Activated CD8-positive, alpha-beta memory T cell treated with anti-CD3 and anti-CD28 coated beads for 36 hours (primary cell): ENCODE measurements at regions not wholly inside any gene's neighbourhood (a gene's known extent, or its start where the extent isn't known, plus 50 kb on each side); places are given as distances from the start of the nearest gene placed in this dataset.

Experiments
- CTCF ChIA-PET: fragments of 350-600 bp; sonication (Branson Sonifier 250); formaldehyde crosslinking; loops from one replicate; lab custom pipeline; 2021; ENCODE audit warnings: antibody characterized with exemption; lab: Charles Lee
- POLR2A ChIA-PET: fragments of 350-600 bp; sonication (Branson Sonifier 250); formaldehyde crosslinking; loops from one replicate; lab custom pipeline; 2021; ENCODE audit warnings: antibody characterized with exemption; lab: Charles Lee

GRCh38 chr3:62968128-62968527, 92.9 kb upstream of the CADPS start:
- ChIA-PET CTCF (no interaction called here), POLR2A (no interaction called here)

- ChIA-PET POLR2A (no interaction called here), CTCF (interaction anchor here (0.7 kb wide), 1 partner anchor 13 kb away, joined by 5 read pairs; no protein-coding TSS in a partner anchor)
These were observed 95.4 kb upstream of the CADPS start for GRCh38 chr3:62970648-62971047.

- CTCF ChIA-PET = no interaction called here
- POLR2A ChIA-PET = no interaction called here
These were observed 100.3 kb upstream of the CADPS start for GRCh38 chr3:62975566-62975965.

GRCh38 chr3:62981962-62982361, 106.7 kb upstream of the CADPS start:
- CTCF ChIA-PET = no interaction called here
- POLR2A ChIA-PET = no interaction called here

- CTCF ChIA-PET = no interaction called here
- POLR2A ChIA-PET = no interaction called here
These were observed 107.7 kb upstream of the CADPS start for GRCh38 chr3:62982795-62983455.

- CTCF ChIA-PET = no interaction called here
These were observed 110.8 kb upstream of the CADPS start for GRCh38 chr3:62986061-62986460.

GRCh38 chr3:62987721-62988120, 112.5 kb upstream of the CADPS start:
- CTCF ChIA-PET = no interaction called here
- POLR2A ChIA-PET = no interaction called here

More at GRCh38 chr3:62986061-62986460, 110.8 kb upstream of the CADPS start:
- POLR2A ChIA-PET = no interaction called here

GRCh38 chr3:62990704-62991413, 115.6 kb upstream of the CADPS start:
- POLR2A ChIA-PET = no interaction called here
- CTCF ChIA-PET = no interaction called here

- ChIA-PET POLR2A (no interaction called here), CTCF (no interaction called here)
These were observed 117.3 kb upstream of the CADPS start for GRCh38 chr3:62992520-62992919.

GRCh38 chr3:62995119-62995518, 119.9 kb upstream of the CADPS start:
- ChIA-PET POLR2A (no interaction called here), CTCF (no interaction called here)

- ChIA-PET POLR2A (no interaction called here), CTCF (no interaction called here)
These were observed 120.3 kb upstream of the CADPS start for GRCh38 chr3:62995530-62995929.

- CTCF ChIA-PET = no interaction called here
- POLR2A ChIA-PET = no interaction called here
These were observed 122.2 kb upstream of the CADPS start for GRCh38 chr3:62997369-62997768.

GRCh38 chr3:62999158-62999557, 123.9 kb upstream of the CADPS start:
- CTCF ChIA-PET = no interaction called here
- POLR2A ChIA-PET = no interaction called here

GRCh38 chr3:62999791-63000190, 124.6 kb upstream of the CADPS start:
- CTCF ChIA-PET = no interaction called here

GRCh38 chr3:63004448-63004847, 129.2 kb upstream of the CADPS start:
- CTCF ChIA-PET = no interaction called here
- POLR2A ChIA-PET = no interaction called here

More at GRCh38 chr3:62999791-63000190, 124.6 kb upstream of the CADPS start:
- POLR2A ChIA-PET = no interaction called here

- CTCF ChIA-PET = no interaction called here
- POLR2A ChIA-PET = no interaction called here
These were observed 140.5 kb upstream of the CADPS start for GRCh38 chr3:63015614-63016309.

GRCh38 chr3:63022114-63022513, 146.9 kb upstream of the CADPS start:
- POLR2A ChIA-PET = no interaction called here
- CTCF ChIA-PET = no interaction called here

GRCh38 chr3:63026722-63027121, 151.5 kb upstream of the CADPS start:
- ChIA-PET POLR2A (no interaction called here), CTCF (no interaction called here)

- ChIA-PET POLR2A (no interaction called here), CTCF (no interaction called here)
These were observed 154.1 kb upstream of the CADPS start for GRCh38 chr3:63029326-63029725.

GRCh38 chr3:63029921-63030320, 154.7 kb upstream of the CADPS start:
- ChIA-PET CTCF (no interaction called here), POLR2A (no interaction called here)

- ChIA-PET POLR2A (no interaction called here), CTCF (no interaction called here)
These were observed 155.4 kb upstream of the CADPS start for GRCh38 chr3:63030666-63031065.
